ENCODE measurements at regions not wholly inside any gene's neighbourhood (a gene's known extent, or its start where the extent isn't known, plus 50 kb on each side); places are given as distances from the start of the nearest gene placed in this dataset.

DNA sequence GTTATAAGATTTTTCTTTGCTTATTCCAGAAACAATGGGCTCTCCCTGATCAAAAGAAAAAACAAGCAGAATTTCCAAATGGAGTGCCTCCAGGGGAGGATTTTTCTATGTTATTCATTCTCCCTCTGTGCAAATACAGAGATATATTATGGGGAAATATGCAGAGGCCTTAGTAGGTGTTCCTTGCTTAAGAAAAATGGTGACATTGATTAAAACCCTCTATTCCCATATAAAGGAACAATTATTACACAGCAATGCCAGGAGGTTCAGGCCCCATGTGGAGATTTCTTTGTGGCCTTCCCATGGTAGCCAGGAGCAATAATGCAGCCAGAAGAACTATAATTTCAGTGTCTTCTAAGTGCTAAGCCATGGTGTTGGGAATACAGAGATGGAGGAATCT is 255.9 kb upstream of the CXCR4 start:
- no peak for DNase-seq (ENCODE audit: low read depth)
- H3K4me3 ChIP-seq (ENCODE audit: low read depth, low read length) = no peak overlapping the region
- TF ChIP-seq CTCF (conservative IDR thresholded peaks at IDR 0.05; ENCODE audit: low read depth, low read length) = no peak

- H3K4me3 ChIP-seq (ENCODE audit: low read depth, low read length) = no peak overlapping the region
- no peak for TF ChIP-seq CTCF (conservative IDR thresholded peaks at IDR 0.05; ENCODE audit: low read depth, low read length)
- no peak for DNase-seq (ENCODE audit: low read depth)
These were observed 255.1 kb upstream of the CXCR4 start for GRCh38 chr2:136373029-136373428.

- TF ChIP-seq CTCF (conservative IDR thresholded peaks at IDR 0.05; ENCODE audit: low read depth, low read length) = no peak
- DNase-seq (ENCODE audit: low read depth) = no peak
- H3K4me3 ChIP-seq (ENCODE audit: low read depth, low read length) = no peak overlapping the region
These were observed 246.0 kb upstream of the CXCR4 start for GRCh38 chr2:136363900-136364299.

GRCh38 chr2:136363470-136363869 is 245.5 kb upstream of the CXCR4 start:
- no peak for DNase-seq (ENCODE audit: low read depth)
- no peak overlapping the region for H3K4me3 ChIP-seq (ENCODE audit: low read depth, low read length)
- no peak for TF ChIP-seq CTCF (conservative IDR thresholded peaks at IDR 0.05; ENCODE audit: low read depth, low read length)

- no peak overlapping the region for H3K4me3 ChIP-seq (ENCODE audit: low read depth, low read length)
- no peak for DNase-seq (ENCODE audit: low read depth)
- TF ChIP-seq CTCF (conservative IDR thresholded peaks at IDR 0.05; ENCODE audit: low read depth, low read length) = no peak
These were observed 244.9 kb upstream of the CXCR4 start for GRCh38 chr2:136362676-136363390.

DNA sequence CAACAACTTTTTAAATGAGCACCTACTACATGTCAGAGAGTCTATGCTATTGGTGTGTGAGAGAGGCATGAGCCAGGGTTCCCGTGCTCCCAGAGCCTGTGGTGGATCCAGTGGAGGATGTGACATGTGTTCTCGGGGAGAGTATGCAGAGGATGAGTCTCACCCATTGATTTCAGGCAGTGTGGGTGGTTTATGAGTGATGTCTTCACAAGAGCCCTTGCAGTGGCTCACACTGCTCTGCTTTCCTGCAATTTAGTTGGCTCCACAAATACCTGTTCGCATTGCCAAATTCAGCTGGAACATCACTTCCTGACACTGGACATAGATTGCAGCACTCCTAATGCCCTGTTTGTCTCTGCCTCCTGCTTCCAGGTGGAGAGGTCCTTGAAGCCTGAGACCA is 243.6 kb upstream of the CXCR4 start:
- H3K4me3 ChIP-seq (ENCODE audit: low read depth, low read length) = no peak overlapping the region
- TF ChIP-seq CTCF (conservative IDR thresholded peaks at IDR 0.05; ENCODE audit: low read depth, low read length) = no peak
- no peak for DNase-seq (ENCODE audit: low read depth)

DNA sequence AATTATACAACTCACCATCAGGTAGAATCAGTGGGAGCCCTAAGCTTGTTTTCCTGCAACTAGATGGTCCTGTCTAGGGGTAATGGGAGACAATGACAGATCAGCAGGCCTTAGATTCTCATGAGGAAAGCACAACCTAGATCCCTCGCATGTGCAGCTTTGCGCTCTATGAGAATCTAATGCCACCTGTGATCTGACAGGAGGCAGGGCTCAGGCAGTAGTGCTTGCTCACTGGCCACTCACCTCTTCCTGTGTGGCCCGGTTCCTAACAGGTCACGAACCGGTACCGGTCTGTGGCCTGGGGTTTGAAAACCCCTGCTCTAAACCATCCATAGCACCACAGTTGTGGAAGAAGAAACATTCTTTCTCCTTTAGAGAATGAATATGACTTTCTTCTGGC is 242.8 kb upstream of the CXCR4 start:
- H3K4me3 ChIP-seq (ENCODE audit: low read depth, low read length) = no peak overlapping the region
- no peak for TF ChIP-seq CTCF (conservative IDR thresholded peaks at IDR 0.05; ENCODE audit: low read depth, low read length)
- DNase-seq (ENCODE audit: low read depth) = no peak
